Neural cell (in vitro differentiated cells): ENCODE measurements at regions not wholly inside any gene's neighbourhood (a gene's known extent, or its start where the extent isn't known, plus 50 kb on each side); places are given as distances from the start of the nearest gene placed in this dataset.

Experiments used
- H2AFZ ChIP-seq: fragments of 200-600, 300-800 bp; sonication (generic), shearing (Covaris generic); 2 replicates; pipeline ENCODE4 v1.6.0; 2014; ENCODE audit warnings: low read depth, mild to moderate bottlenecking, antibody characterized with exemption, low read length, moderate library complexity
- H3F3A ChIP-seq: fragments of 200-600 bp; shearing (Covaris generic); 2 replicates; pipeline ENCODE4 v1.6.1; 2016; ENCODE audit warnings: mild to moderate bottlenecking, moderate library complexity, mixed read lengths, antibody characterized with exemption, low read length; ENCODE audit not compliant: insufficient read depth, poor library complexity, severe bottlenecking
- H3K27ac ChIP-seq: fragments of 200-600, 300-800 bp; sonication (generic), shearing (Covaris generic); 2 replicates; pipeline ENCODE4 v1.5.1; 2014; ENCODE audit warnings: mild to moderate bottlenecking, low read length, moderate library complexity
- H3K27me3 ChIP-seq: fragments of 300-800, 200-600 bp; sonication (generic), shearing (Covaris generic); 2 replicates; pipeline ENCODE4 v1.6.0; 2014; ENCODE audit warnings: mild to moderate bottlenecking, low read depth, low read length, moderate library complexity; ENCODE audit not compliant: insufficient read depth
- H3K36me3 ChIP-seq: fragments of 300-800, 200-600 bp; sonication (generic), shearing (Covaris generic); 2 replicates; pipeline ENCODE4 v1.5.1; 2014; ENCODE audit warnings: mild to moderate bottlenecking, antibody characterized with exemption, low read length, moderate library complexity; ENCODE audit not compliant: insufficient read depth
- H3K4me2 ChIP-seq: fragments of 300-800, 200-600 bp; sonication (generic), shearing (Covaris generic); 2 replicates; pipeline ENCODE4 v1.6.0; 2014; ENCODE audit warnings: mild to moderate bottlenecking, low read length
- H3K4me3 ChIP-seq: fragments of 300-800, 200-600 bp; sonication (generic), shearing (Covaris generic); 2 replicates; pipeline ENCODE4 v1.5.1; 2014; ENCODE audit warnings: mild to moderate bottlenecking, low read length, moderate library complexity
- H3K79me2 ChIP-seq: fragments of 200-600 bp; shearing (Covaris generic); replicated peaks from 2 replicates; pipeline ENCODE4 v1.6.0; 2014; ENCODE audit warnings: mild to moderate bottlenecking, low read length, moderate library complexity; ENCODE audit not compliant: insufficient read depth
- H3K9ac ChIP-seq: fragments of 300-800, 200-600 bp; sonication (generic), shearing (Covaris generic); 2 replicates; pipeline ENCODE4 v1.6.1; 2016; ENCODE audit warnings: mild to moderate bottlenecking, low read length, mixed read lengths
- H3K9me2 ChIP-seq: fragments of 200-600 bp; shearing (Covaris generic); 2 replicates; pipeline ENCODE4 v1.6.1; 2016; ENCODE audit warnings: mild to moderate bottlenecking, low read length, mixed read lengths; ENCODE audit not compliant: insufficient read depth
- H3K9me3 ChIP-seq: fragments of 200-600, 300-800 bp; sonication (generic), shearing (Covaris generic); 2 replicates; pipeline ENCODE4 v1.6.1; 2016; ENCODE audit warnings: mild to moderate bottlenecking, mixed run types, low read length, moderate library complexity, mixed read lengths
- H4K20me1 ChIP-seq: fragments of 200-600 bp; shearing (Covaris generic); 2 replicates; pipeline ENCODE4 v1.6.1; 2016; ENCODE audit warnings: mild to moderate bottlenecking, mixed run types; ENCODE audit not compliant: insufficient read depth
- EP300 ChIP-seq: fragments of 450-650 bp; conservative IDR thresholded peaks from 2 replicates; pipeline ENCODE4 v1.6.1; 2014; ENCODE audit warnings: antibody characterized with exemption, mild to moderate bottlenecking, moderate library complexity; ENCODE audit not compliant: poor library complexity, severe bottlenecking
- EZH2 ChIP-seq: fragments of 200-600, 300-800 bp; shearing (Covaris generic), sonication (generic); IDR thresholded peaks from 2 replicates; pipeline ENCODE4 v1.6.1; 2014; ENCODE audit warnings: antibody characterized with exemption, low read length, borderline replicate concordance, mild to moderate bottlenecking; ENCODE audit not compliant: insufficient read depth, poor library complexity, severe bottlenecking
- MXI1 ChIP-seq: fragments of 450-650 bp; conservative IDR thresholded peaks from 2 replicates; pipeline ENCODE4 v1.6.1; 2014; ENCODE audit warnings: antibody characterized with exemption, mild to moderate bottlenecking; ENCODE audit not compliant: poor library complexity, severe bottlenecking
- POLR2AphosphoS5 ChIP-seq: IDR thresholded peaks from 2 replicates; pipeline ENCODE4 v1.6.1; 2012
- RAD21 ChIP-seq: fragments of 450-650 bp; conservative IDR thresholded peaks from 2 replicates; pipeline ENCODE4 v1.6.1; 2014; ENCODE audit warnings: antibody characterized with exemption, mild to moderate bottlenecking, moderate library complexity
- SMC3 ChIP-seq: fragments of 450-650 bp; conservative IDR thresholded peaks from 2 replicates; pipeline ENCODE4 v1.6.1; 2014; ENCODE audit warnings: antibody characterized with exemption, mild to moderate bottlenecking, moderate library complexity; ENCODE audit not compliant: poor library complexity
- TAF1 ChIP-seq: IDR thresholded peaks from 2 replicates; pipeline ENCODE4 v1.6.1; 2012; ENCODE audit warnings: low read depth
- TF ChIP-seq, protein P1 (sequence below): IDR thresholded peaks from 2 replicates; pipeline ENCODE4 v1.6.1; 2012; ENCODE audit warnings: borderline replicate concordance
- TF ChIP-seq, protein P2 (sequence below): fragments of 450-650 bp; IDR thresholded peaks from 2 replicates; pipeline ENCODE4 v1.5.1; 2014; ENCODE audit warnings: antibody characterized with exemption, mild to moderate bottlenecking, moderate library complexity; ENCODE audit not compliant: poor library complexity, severe bottlenecking

DNA sequence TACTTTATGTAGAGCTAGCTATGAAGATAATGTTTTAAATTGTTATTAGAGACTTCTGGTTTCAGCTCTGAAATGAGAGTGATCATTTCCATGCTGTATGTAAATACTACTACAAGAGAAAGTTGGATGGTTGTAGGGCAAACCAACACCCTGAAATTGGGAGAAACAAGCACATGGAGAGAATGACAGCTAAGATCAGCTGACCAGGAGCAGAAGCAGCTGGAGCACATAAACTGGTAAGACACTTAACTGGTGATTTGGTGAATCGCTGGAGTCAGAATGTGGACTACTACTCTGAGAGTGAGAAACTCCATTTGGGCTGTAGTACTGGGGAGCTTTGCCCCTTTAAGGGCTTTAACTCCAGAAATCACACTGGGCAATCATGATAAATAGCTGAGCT, 226.8 kb downstream of the RND3 start:
- H3K27me3 ChIP-seq = no peaks in the 10 kb centered on the region
- no peaks in the 10 kb centered on the region for H3K79me2 ChIP-seq
- no peak overlapping the region for H3K9ac ChIP-seq
- no peaks in the 10 kb centered on the region for H3K36me3 ChIP-seq
- H3K9me3 ChIP-seq = no peaks in the 10 kb centered on the region
- no peak overlapping the region for H3K4me3 ChIP-seq
- no peak overlapping the region for H3K4me2 ChIP-seq
- no peaks in the 10 kb centered on the region for H3F3A ChIP-seq
- no peaks in the 10 kb centered on the region for H3K9me2 ChIP-seq
- no peaks in the 10 kb centered on the region for H4K20me1 ChIP-seq
- H3K27ac ChIP-seq = no peak overlapping the region
- H2AFZ ChIP-seq = no peak overlapping the region
- no peak for TF ChIP-seq POLR2AphosphoS5
- no peak for TF ChIP-seq RAD21
- TF ChIP-seq SMC3 = no peak

DNA sequence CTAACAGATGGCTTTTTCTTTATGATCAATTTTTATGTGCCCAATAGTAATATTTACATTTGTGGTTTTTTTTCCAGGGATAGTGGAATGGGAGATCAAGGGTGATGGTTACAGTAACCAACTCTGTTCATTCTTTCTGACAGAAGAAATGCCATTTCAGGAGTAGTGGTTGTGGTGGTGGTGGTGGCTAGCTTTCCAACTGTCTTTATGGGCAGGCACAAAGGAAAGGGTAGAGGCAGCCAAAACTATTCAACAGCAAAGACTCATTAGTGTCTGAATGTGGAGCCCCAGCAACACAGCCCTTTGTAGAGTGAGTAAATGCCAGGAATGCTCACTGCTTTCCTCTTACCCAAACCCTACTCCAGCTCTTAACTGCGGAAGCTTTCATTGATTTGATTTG, 227.7 kb downstream of the RND3 start:
- H3K36me3 ChIP-seq = no peaks in the 10 kb centered on the region
- H3K27ac ChIP-seq = no peak overlapping the region

More for the DNA sequence above, 227.7 kb downstream of the RND3 start:
- H4K20me1 ChIP-seq = no peaks in the 10 kb centered on the region
- H3K4me3 ChIP-seq = no peak overlapping the region
- H3K27me3 ChIP-seq = no peaks in the 10 kb centered on the region
- no peaks in the 10 kb centered on the region for H3K79me2 ChIP-seq
- no peaks in the 10 kb centered on the region for H3F3A ChIP-seq
- TF ChIP-seq RAD21 (no peak), EZH2 (no peak), SMC3 (no peak), POLR2AphosphoS5 (no peak), MXI1 (no peak), EP300 (no peak), TAF1 (no peak)
- TF ChIP-seq, protein P1, sequence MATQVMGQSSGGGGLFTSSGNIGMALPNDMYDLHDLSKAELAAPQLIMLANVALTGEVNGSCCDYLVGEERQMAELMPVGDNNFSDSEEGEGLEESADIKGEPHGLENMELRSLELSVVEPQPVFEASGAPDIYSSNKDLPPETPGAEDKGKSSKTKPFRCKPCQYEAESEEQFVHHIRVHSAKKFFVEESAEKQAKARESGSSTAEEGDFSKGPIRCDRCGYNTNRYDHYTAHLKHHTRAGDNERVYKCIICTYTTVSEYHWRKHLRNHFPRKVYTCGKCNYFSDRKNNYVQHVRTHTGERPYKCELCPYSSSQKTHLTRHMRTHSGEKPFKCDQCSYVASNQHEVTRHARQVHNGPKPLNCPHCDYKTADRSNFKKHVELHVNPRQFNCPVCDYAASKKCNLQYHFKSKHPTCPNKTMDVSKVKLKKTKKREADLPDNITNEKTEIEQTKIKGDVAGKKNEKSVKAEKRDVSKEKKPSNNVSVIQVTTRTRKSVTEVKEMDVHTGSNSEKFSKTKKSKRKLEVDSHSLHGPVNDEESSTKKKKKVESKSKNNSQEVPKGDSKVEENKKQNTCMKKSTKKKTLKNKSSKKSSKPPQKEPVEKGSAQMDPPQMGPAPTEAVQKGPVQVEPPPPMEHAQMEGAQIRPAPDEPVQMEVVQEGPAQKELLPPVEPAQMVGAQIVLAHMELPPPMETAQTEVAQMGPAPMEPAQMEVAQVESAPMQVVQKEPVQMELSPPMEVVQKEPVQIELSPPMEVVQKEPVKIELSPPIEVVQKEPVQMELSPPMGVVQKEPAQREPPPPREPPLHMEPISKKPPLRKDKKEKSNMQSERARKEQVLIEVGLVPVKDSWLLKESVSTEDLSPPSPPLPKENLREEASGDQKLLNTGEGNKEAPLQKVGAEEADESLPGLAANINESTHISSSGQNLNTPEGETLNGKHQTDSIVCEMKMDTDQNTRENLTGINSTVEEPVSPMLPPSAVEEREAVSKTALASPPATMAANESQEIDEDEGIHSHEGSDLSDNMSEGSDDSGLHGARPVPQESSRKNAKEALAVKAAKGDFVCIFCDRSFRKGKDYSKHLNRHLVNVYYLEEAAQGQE = no peak
- TF ChIP-seq, protein P2, sequence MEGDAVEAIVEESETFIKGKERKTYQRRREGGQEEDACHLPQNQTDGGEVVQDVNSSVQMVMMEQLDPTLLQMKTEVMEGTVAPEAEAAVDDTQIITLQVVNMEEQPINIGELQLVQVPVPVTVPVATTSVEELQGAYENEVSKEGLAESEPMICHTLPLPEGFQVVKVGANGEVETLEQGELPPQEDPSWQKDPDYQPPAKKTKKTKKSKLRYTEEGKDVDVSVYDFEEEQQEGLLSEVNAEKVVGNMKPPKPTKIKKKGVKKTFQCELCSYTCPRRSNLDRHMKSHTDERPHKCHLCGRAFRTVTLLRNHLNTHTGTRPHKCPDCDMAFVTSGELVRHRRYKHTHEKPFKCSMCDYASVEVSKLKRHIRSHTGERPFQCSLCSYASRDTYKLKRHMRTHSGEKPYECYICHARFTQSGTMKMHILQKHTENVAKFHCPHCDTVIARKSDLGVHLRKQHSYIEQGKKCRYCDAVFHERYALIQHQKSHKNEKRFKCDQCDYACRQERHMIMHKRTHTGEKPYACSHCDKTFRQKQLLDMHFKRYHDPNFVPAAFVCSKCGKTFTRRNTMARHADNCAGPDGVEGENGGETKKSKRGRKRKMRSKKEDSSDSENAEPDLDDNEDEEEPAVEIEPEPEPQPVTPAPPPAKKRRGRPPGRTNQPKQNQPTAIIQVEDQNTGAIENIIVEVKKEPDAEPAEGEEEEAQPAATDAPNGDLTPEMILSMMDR = no peak
- no peaks in the 10 kb centered on the region for H3K9me2 ChIP-seq
- no peak overlapping the region for H3K9ac ChIP-seq
- no peak overlapping the region for H2AFZ ChIP-seq
- H3K4me2 ChIP-seq = no peak overlapping the region
- no peaks in the 10 kb centered on the region for H3K9me3 ChIP-seq
